ENCODE measurements at regions not wholly inside any gene's neighbourhood (a gene's known extent, or its start where the extent isn't known, plus 50 kb on each side); places are given as distances from the start of the nearest gene placed in this dataset.

GRCh38 chr2:129296806-129297205, 682.7 kb upstream of the RAB6C start:
- Mint-ChIP-seq H3K27ac (no peak overlapping the region), H3K4me1 (no peaks in the 10 kb centered on the region), H3K4me3 (no peak overlapping the region), H3K9me3 (peaks cover 3% of the 10 kb centered on the region), H3K36me3 (no peaks in the 10 kb centered on the region)
- ATAC-seq (no peak), DNase-seq (ENCODE audit: low spot score in 2 of 2) (no peak)

GRCh38 chr2:129297430-129297829, 682.0 kb upstream of the RAB6C start:
- DNase-seq (ENCODE audit: low spot score in 2 of 2) (no peak), ATAC-seq (no peak)
- no peaks in the 10 kb centered on the region for H3K36me3 Mint-ChIP-seq
- peaks cover 3% of the 10 kb centered on the region for H3K9me3 Mint-ChIP-seq
- no peak overlapping the region for H3K4me3 Mint-ChIP-seq
- no peaks in the 10 kb centered on the region for H3K4me1 Mint-ChIP-seq
- H3K27ac Mint-ChIP-seq: no peak overlapping the region

- no peaks in the 10 kb centered on the region for H3K4me1 Mint-ChIP-seq
- no peak overlapping the region for H3K27ac Mint-ChIP-seq
- peak; percentile 17 for ATAC-seq
- H3K4me3 Mint-ChIP-seq: no peak overlapping the region
- DNase-seq (ENCODE audit: low spot score in 2 of 2): no peak
- H3K9me3 Mint-ChIP-seq: peaks cover 3% of the 10 kb centered on the region
- H3K36me3 Mint-ChIP-seq: no peaks in the 10 kb centered on the region
Measured at GRCh38 chr2:129299338-129299737, 680.1 kb upstream of the RAB6C start.

- Mint-ChIP-seq H3K27ac (no peak overlapping the region), H3K4me3 (no peak overlapping the region), H3K4me1 (no peaks in the 10 kb centered on the region), H3K9me3 (peaks cover 3% of the 10 kb centered on the region), H3K36me3 (no peaks in the 10 kb centered on the region)
- ATAC-seq (peak; percentile 27), DNase-seq (ENCODE audit: low spot score in 2 of 2) (no peak)
Measured at GRCh38 chr2:129299756-129300155, 679.7 kb upstream of the RAB6C start.

GRCh38 chr2:129300456-129300855, 679.0 kb upstream of the RAB6C start:
- Mint-ChIP-seq H3K4me1 (no peaks in the 10 kb centered on the region), H3K27ac (no peak overlapping the region), H3K9me3 (no peaks in the 10 kb centered on the region), H3K36me3 (no peaks in the 10 kb centered on the region), H3K4me3 (no peak overlapping the region)
- DNase-seq (ENCODE audit: low spot score in 2 of 2) (no peak), ATAC-seq (no peak)

GRCh38 chr2:129301431-129301913, 678.0 kb upstream of the RAB6C start:
- no peak overlapping the region for H3K27ac Mint-ChIP-seq
- no peaks in the 10 kb centered on the region for H3K9me3 Mint-ChIP-seq
- ATAC-seq (no peak), DNase-seq (ENCODE audit: low spot score in 2 of 2) (no peak)
- no peaks in the 10 kb centered on the region for H3K36me3 Mint-ChIP-seq
- no peaks in the 10 kb centered on the region for H3K4me1 Mint-ChIP-seq
- H3K4me3 Mint-ChIP-seq: no peak overlapping the region

GRCh38 chr2:129302106-129302505, 677.4 kb upstream of the RAB6C start:
- no peak for ATAC-seq
- H3K27ac Mint-ChIP-seq: no peak overlapping the region

GRCh38 chr2:129302561-129303183, 676.8 kb upstream of the RAB6C start:
- H3K27ac Mint-ChIP-seq: no peak overlapping the region
- H3K9me3 Mint-ChIP-seq: no peaks in the 10 kb centered on the region
- ATAC-seq (no peak), DNase-seq (ENCODE audit: low spot score in 2 of 2) (no peak)
- no peaks in the 10 kb centered on the region for H3K36me3 Mint-ChIP-seq
- no peaks in the 10 kb centered on the region for H3K4me1 Mint-ChIP-seq
- no peak overlapping the region for H3K4me3 Mint-ChIP-seq

More at GRCh38 chr2:129302106-129302505, 677.4 kb upstream of the RAB6C start:
- no peak for DNase-seq (ENCODE audit: low spot score in 2 of 2)
- H3K36me3 Mint-ChIP-seq: no peaks in the 10 kb centered on the region
- H3K9me3 Mint-ChIP-seq: no peaks in the 10 kb centered on the region
- no peak overlapping the region for H3K4me3 Mint-ChIP-seq
- no peaks in the 10 kb centered on the region for H3K4me1 Mint-ChIP-seq

GRCh38 chr2:129314120-129314519, 665.3 kb upstream of the RAB6C start:
- Mint-ChIP-seq H3K27ac (no peak overlapping the region), H3K36me3 (no peaks in the 10 kb centered on the region)
- DNase-seq (ENCODE audit: low spot score in 2 of 2): no peak

GRCh38 chr2:129318581-129319421, 660.7 kb upstream of the RAB6C start:
- Mint-ChIP-seq H3K9me3 (peaks cover 2% of the 10 kb centered on the region), H3K27ac (no peak overlapping the region), H3K4me3 (no peak overlapping the region), H3K4me1 (no peaks in the 10 kb centered on the region), H3K36me3 (no peaks in the 10 kb centered on the region)
- DNase-seq (ENCODE audit: low spot score in 2 of 2) (no peak), ATAC-seq (no peak)

More at GRCh38 chr2:129314120-129314519, 665.3 kb upstream of the RAB6C start:
- peaks cover 2% of the 10 kb centered on the region for H3K9me3 Mint-ChIP-seq
- no peaks in the 10 kb centered on the region for H3K4me1 Mint-ChIP-seq
- ATAC-seq: no peak
- H3K4me3 Mint-ChIP-seq: no peak overlapping the region

- Mint-ChIP-seq H3K4me3 (no peak overlapping the region), H3K27ac (no peak overlapping the region), H3K9me3 (peaks cover 2% of the 10 kb centered on the region), H3K4me1 (no peaks in the 10 kb centered on the region), H3K36me3 (no peaks in the 10 kb centered on the region)
- ATAC-seq: no peak
- no peak for DNase-seq (ENCODE audit: low spot score in 2 of 2)
Measured at GRCh38 chr2:129319422-129319717, 660.1 kb upstream of the RAB6C start.

GRCh38 chr2:129320288-129320687, 659.2 kb upstream of the RAB6C start:
- Mint-ChIP-seq H3K36me3 (no peaks in the 10 kb centered on the region), H3K4me3 (no peak overlapping the region), H3K4me1 (no peaks in the 10 kb centered on the region), H3K9me3 (peaks cover 2% of the 10 kb centered on the region), H3K27ac (no peak overlapping the region)
- DNase-seq (ENCODE audit: low spot score in 2 of 2): no peak
- ATAC-seq: no peak

- no peaks in the 10 kb centered on the region for H3K4me1 Mint-ChIP-seq
- no peak for ATAC-seq
- no peak overlapping the region for H3K27ac Mint-ChIP-seq
- H3K9me3 Mint-ChIP-seq: peaks cover 4% of the 10 kb centered on the region
- DNase-seq (ENCODE audit: low spot score in 2 of 2): no peak
- H3K4me3 Mint-ChIP-seq: no peak overlapping the region
- no peaks in the 10 kb centered on the region for H3K36me3 Mint-ChIP-seq
Measured at GRCh38 chr2:129324349-129324748, 655.1 kb upstream of the RAB6C start.

GRCh38 chr2:129325151-129325550, 654.3 kb upstream of the RAB6C start:
- H3K9me3 Mint-ChIP-seq: peaks cover 4% of the 10 kb centered on the region
- H3K4me1 Mint-ChIP-seq: no peaks in the 10 kb centered on the region
- no peak overlapping the region for H3K4me3 Mint-ChIP-seq
- no peak for DNase-seq (ENCODE audit: low spot score in 2 of 2)
- no peak for ATAC-seq
- H3K27ac Mint-ChIP-seq: no peak overlapping the region
- no peaks in the 10 kb centered on the region for H3K36me3 Mint-ChIP-seq

GRCh38 chr2:129329574-129329973, 649.9 kb upstream of the RAB6C start:
- no peak overlapping the region for H3K27ac Mint-ChIP-seq
- peaks cover 4% of the 10 kb centered on the region for H3K9me3 Mint-ChIP-seq
- no peak for ATAC-seq
- DNase-seq (ENCODE audit: low spot score in 2 of 2): no peak
- H3K36me3 Mint-ChIP-seq: no peaks in the 10 kb centered on the region
- H3K4me3 Mint-ChIP-seq: no peak overlapping the region
- H3K4me1 Mint-ChIP-seq: no peaks in the 10 kb centered on the region

GRCh38 chr2:129330504-129330903, 649.0 kb upstream of the RAB6C start:
- H3K9me3 Mint-ChIP-seq: peaks cover 4% of the 10 kb centered on the region
- no peaks in the 10 kb centered on the region for H3K4me1 Mint-ChIP-seq
- ATAC-seq (no peak), DNase-seq (ENCODE audit: low spot score in 2 of 2) (no peak)
- no peak overlapping the region for H3K4me3 Mint-ChIP-seq
- H3K27ac Mint-ChIP-seq: no peak overlapping the region
- no peaks in the 10 kb centered on the region for H3K36me3 Mint-ChIP-seq

Data from stimulated activated effector memory CD8-positive, alpha-beta T cell treated with anti-CD3 and anti-CD28 coated beads, Interleukin-12 subunit alpha, Interleukin-12 subunit beta, amount 100 ng/mL, for 72 hours (primary cell).